SK-N-SH treated with all-trans-retinoic acid at 6 μM for 48 hours (cell line): ENCODE measurements at regions not wholly inside any gene's neighbourhood (a gene's known extent, or its start where the extent isn't known, plus 50 kb on each side); places are given as distances from the start of the nearest gene placed in this dataset.

ENCODE experiments used
- ATAC-seq: fragments of 200-7000 bp; cut with Tn5 transposase; 3 replicates; pipeline ENCODE4 v1.9.1; 2020; ENCODE audit warnings: mild to moderate bottlenecking, moderate library complexity
- BACH2 ChIP-seq: fragments of 250-450 bp; sonication (Bioruptor Pico); IDR thresholded peaks from 2 replicates; pipeline ENCODE4 v1.9.0; 2021; ENCODE audit warnings: mild to moderate bottlenecking, borderline replicate concordance
- CSDC2 ChIP-seq: fragments of 250-450 bp; sonication (Bioruptor Pico); IDR thresholded peaks from 2 replicates; pipeline ENCODE4 v1.5.0; 2020; ENCODE audit warnings: mild to moderate bottlenecking, moderate library complexity
- CSRNP3 ChIP-seq: fragments of 250-450 bp; sonication (Bioruptor Pico); IDR thresholded peaks from 2 replicates; pipeline ENCODE4 v1.5.1; 2021; ENCODE audit warnings: mild to moderate bottlenecking, moderate library complexity
- ESRRG ChIP-seq: fragments of 250-450 bp; sonication (Bioruptor Pico); IDR thresholded peaks from 2 replicates; pipeline ENCODE4 v1.6.1; 2021; ENCODE audit warnings: mild to moderate bottlenecking
- GLIS3 ChIP-seq: fragments of 250-450 bp; sonication (Bioruptor Pico); IDR thresholded peaks from 2 replicates; pipeline ENCODE4 v1.5.0; 2020; ENCODE audit warnings: mild to moderate bottlenecking, moderate library complexity
- ISL1 ChIP-seq: fragments of 250-450 bp; sonication (Bioruptor Pico); IDR thresholded peaks from 2 replicates; pipeline ENCODE4 v2.1.2; 2022; ENCODE audit warnings: mild to moderate bottlenecking, moderate library complexity
- OSR1 ChIP-seq: fragments of 250-450 bp; sonication (Bioruptor Pico); IDR thresholded peaks from 2 replicates; pipeline ENCODE4 v1.8.0; 2022; ENCODE audit warnings: moderate library complexity, mild to moderate bottlenecking, inconsistent platforms
- PPARA ChIP-seq: fragments of 250-450 bp; sonication (Bioruptor Pico); IDR thresholded peaks from 2 replicates; pipeline ENCODE4 v1.5.0; 2020; ENCODE audit warnings: mild to moderate bottlenecking, borderline replicate concordance
- RARB ChIP-seq: fragments of 250-450 bp; sonication (Bioruptor Pico); IDR thresholded peaks from 2 replicates; pipeline ENCODE4 v1.8.0; 2021; ENCODE audit warnings: mild to moderate bottlenecking, moderate library complexity
- TCF4 ChIP-seq: fragments of 250-450 bp; sonication (Bioruptor Pico); IDR thresholded peaks from 2 replicates; pipeline ENCODE4 v1.8.0; 2021; ENCODE audit warnings: mild to moderate bottlenecking, moderate library complexity, borderline replicate concordance
- TOX ChIP-seq: fragments of 250-450 bp; sonication (Bioruptor Pico); IDR thresholded peaks from 2 replicates; pipeline ENCODE4 v1.8.0; 2021; ENCODE audit warnings: mild to moderate bottlenecking, moderate library complexity, borderline replicate concordance
- ZC3H10 ChIP-seq: fragments of 250-450 bp; sonication (Bioruptor Pico); IDR thresholded peaks from 2 replicates; pipeline ENCODE4 v1.5.1; 2021; ENCODE audit warnings: mild to moderate bottlenecking, moderate library complexity
- ZFP3 ChIP-seq: fragments of 250-450 bp; sonication (Bioruptor Pico); IDR thresholded peaks from 2 replicates; pipeline ENCODE4 v1.5.0; 2020; ENCODE audit warnings: mild to moderate bottlenecking, moderate library complexity
- ZFP30 ChIP-seq: fragments of 450-650 bp; formaldehyde crosslinking; IDR thresholded peaks from 2 replicates; pipeline ENCODE4 v1.5.0; 2022; ENCODE audit warnings: mild to moderate bottlenecking, moderate library complexity
- ZNF565 ChIP-seq: fragments of 450-650 bp; formaldehyde crosslinking; conservative IDR thresholded peaks from 2 replicates; pipeline ENCODE4 v1.5.0; 2020; ENCODE audit warnings: low read depth, mild to moderate bottlenecking, moderate library complexity
- ZNF70 ChIP-seq: fragments of 450-650 bp; formaldehyde crosslinking; IDR thresholded peaks from 2 replicates; pipeline ENCODE4 v1.5.0; 2020; ENCODE audit warnings: mild to moderate bottlenecking, moderate library complexity
- ZNF8 ChIP-seq: fragments of 450-650 bp; formaldehyde crosslinking; IDR thresholded peaks from 2 replicates; pipeline ENCODE4 v1.5.0; 2020; ENCODE audit warnings: mild to moderate bottlenecking, moderate library complexity
- TF ChIP-seq, protein P1 (sequence below): fragments of 250-450 bp; sonication (Bioruptor Pico); IDR thresholded peaks from 2 replicates; pipeline ENCODE4 v1.5.1; 2020; ENCODE audit warnings: low read depth, mild to moderate bottlenecking, moderate library complexity
- TF ChIP-seq, protein P2 (sequence below): fragments of 250-450 bp; sonication (Bioruptor Pico); IDR thresholded peaks from 2 replicates; pipeline ENCODE4 v1.5.0; 2020; ENCODE audit warnings: mild to moderate bottlenecking, moderate library complexity
- TF ChIP-seq, protein P3 (sequence below): fragments of 250-450 bp; sonication (Bioruptor Pico); IDR thresholded peaks from 2 replicates; pipeline ENCODE4 v1.8.0; 2021; ENCODE audit warnings: low read depth, mild to moderate bottlenecking, moderate library complexity, borderline replicate concordance
- TF ChIP-seq, protein P4 (sequence below): fragments of 250-450 bp; sonication (Bioruptor Pico); IDR thresholded peaks from 2 replicates; pipeline ENCODE4 v1.8.0; 2020; ENCODE audit warnings: mild to moderate bottlenecking, moderate library complexity, borderline replicate concordance

DNA sequence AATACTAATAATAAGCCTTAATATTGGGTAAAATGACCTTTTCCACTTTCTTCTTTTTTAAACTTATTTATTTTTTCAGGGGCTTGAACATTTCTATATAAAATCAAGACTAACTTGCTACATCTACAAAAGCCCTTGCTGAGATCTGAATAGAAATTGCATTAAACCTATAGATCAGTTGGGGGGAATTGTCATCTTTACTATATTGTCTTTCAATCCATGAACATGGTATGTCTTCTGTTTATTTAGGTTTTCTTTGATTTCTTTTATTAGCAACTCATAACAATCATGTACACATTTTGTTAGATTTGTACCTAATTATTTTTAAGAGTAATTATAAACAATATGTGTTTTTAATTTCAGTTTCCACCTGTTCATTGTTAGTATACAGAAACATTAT is 96.4 kb upstream of the SLC22A23 start:
- no peak for ATAC-seq
- TF ChIP-seq, protein P1, sequence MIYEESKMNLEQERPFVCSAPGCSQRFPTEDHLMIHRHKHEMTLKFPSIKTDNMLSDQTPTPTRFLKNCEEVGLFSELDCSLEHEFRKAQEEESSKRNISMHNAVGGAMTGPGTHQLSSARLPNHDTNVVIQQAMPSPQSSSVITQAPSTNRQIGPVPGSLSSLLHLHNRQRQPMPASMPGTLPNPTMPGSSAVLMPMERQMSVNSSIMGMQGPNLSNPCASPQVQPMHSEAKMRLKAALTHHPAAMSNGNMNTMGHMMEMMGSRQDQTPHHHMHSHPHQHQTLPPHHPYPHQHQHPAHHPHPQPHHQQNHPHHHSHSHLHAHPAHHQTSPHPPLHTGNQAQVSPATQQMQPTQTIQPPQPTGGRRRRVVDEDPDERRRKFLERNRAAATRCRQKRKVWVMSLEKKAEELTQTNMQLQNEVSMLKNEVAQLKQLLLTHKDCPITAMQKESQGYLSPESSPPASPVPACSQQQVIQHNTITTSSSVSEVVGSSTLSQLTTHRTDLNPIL (CRISPR knock-in tag), result no peak
- TF ChIP-seq TOX (CRISPR knock-in tag) (no peak), CSRNP3 (no peak), ZNF565 (no peak), BACH2 (CRISPR knock-in tag) (no peak), ZC3H10 (CRISPR knock-in tag) (no peak), OSR1 (CRISPR knock-in tag) (no peak), ZFP30 (no peak), ESRRG (CRISPR knock-in tag) (no peak), RARB (CRISPR knock-in tag) (no peak), ZNF8 (CRISPR knock-in tag) (no peak), ISL1 (no peak), GLIS3 (no peak), TCF4 (CRISPR knock-in tag) (no peak)
- TF ChIP-seq, protein P2, sequence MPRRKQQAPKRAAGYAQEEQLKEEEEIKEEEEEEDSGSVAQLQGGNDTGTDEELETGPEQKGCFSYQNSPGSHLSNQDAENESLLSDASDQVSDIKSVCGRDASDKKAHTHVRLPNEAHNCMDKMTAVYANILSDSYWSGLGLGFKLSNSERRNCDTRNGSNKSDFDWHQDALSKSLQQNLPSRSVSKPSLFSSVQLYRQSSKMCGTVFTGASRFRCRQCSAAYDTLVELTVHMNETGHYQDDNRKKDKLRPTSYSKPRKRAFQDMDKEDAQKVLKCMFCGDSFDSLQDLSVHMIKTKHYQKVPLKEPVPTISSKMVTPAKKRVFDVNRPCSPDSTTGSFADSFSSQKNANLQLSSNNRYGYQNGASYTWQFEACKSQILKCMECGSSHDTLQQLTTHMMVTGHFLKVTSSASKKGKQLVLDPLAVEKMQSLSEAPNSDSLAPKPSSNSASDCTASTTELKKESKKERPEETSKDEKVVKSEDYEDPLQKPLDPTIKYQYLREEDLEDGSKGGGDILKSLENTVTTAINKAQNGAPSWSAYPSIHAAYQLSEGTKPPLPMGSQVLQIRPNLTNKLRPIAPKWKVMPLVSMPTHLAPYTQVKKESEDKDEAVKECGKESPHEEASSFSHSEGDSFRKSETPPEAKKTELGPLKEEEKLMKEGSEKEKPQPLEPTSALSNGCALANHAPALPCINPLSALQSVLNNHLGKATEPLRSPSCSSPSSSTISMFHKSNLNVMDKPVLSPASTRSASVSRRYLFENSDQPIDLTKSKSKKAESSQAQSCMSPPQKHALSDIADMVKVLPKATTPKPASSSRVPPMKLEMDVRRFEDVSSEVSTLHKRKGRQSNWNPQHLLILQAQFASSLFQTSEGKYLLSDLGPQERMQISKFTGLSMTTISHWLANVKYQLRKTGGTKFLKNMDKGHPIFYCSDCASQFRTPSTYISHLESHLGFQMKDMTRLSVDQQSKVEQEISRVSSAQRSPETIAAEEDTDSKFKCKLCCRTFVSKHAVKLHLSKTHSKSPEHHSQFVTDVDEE (CRISPR knock-in tag), result no peak

GRCh38 chr6:3551716-3552511 is 95.1 kb upstream of the SLC22A23 start:
- TF ChIP-seq ZNF70 (CRISPR knock-in tag) (no peak), TCF4 (CRISPR knock-in tag) (no peak), CSRNP3 (no peak), CSDC2 (CRISPR knock-in tag) (no peak), ZFP30 (no peak), ZNF565 (no peak), ESRRG (CRISPR knock-in tag) (no peak), ZFP3 (CRISPR knock-in tag) (no peak), ISL1 (no peak), OSR1 (CRISPR knock-in tag) (no peak), ZNF8 (CRISPR knock-in tag) (no peak), PPARA (CRISPR knock-in tag) (no peak), BACH2 (CRISPR knock-in tag) (no peak), TOX (CRISPR knock-in tag) (no peak)
- TF ChIP-seq, protein P2 (CRISPR knock-in tag), result no peak
- TF ChIP-seq, protein P3, sequence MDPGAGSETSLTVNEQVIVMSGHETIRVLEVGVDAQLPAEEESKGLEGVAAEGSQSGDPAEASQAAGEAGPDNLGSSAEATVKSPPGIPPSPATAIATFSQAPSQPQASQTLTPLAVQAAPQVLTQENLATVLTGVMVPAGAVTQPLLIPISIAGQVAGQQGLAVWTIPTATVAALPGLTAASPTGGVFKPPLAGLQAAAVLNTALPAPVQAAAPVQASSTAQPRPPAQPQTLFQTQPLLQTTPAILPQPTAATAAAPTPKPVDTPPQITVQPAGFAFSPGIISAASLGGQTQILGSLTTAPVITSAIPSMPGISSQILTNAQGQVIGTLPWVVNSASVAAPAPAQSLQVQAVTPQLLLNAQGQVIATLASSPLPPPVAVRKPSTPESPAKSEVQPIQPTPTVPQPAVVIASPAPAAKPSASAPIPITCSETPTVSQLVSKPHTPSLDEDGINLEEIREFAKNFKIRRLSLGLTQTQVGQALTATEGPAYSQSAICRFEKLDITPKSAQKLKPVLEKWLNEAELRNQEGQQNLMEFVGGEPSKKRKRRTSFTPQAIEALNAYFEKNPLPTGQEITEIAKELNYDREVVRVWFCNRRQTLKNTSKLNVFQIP, result no peak
- TF ChIP-seq, protein P1 (CRISPR knock-in tag), result no peak
- TF ChIP-seq, protein P4, sequence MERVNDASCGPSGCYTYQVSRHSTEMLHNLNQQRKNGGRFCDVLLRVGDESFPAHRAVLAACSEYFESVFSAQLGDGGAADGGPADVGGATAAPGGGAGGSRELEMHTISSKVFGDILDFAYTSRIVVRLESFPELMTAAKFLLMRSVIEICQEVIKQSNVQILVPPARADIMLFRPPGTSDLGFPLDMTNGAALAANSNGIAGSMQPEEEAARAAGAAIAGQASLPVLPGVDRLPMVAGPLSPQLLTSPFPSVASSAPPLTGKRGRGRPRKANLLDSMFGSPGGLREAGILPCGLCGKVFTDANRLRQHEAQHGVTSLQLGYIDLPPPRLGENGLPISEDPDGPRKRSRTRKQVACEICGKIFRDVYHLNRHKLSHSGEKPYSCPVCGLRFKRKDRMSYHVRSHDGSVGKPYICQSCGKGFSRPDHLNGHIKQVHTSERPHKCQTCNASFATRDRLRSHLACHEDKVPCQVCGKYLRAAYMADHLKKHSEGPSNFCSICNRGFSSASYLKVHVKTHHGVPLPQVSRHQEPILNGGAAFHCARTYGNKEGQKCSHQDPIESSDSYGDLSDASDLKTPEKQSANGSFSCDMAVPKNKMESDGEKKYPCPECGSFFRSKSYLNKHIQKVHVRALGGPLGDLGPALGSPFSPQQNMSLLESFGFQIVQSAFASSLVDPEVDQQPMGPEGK (CRISPR knock-in tag), result no peak
- no peak for ATAC-seq
